PC-9 (cell line): ENCODE measurements at regions not wholly inside any gene's neighbourhood (a gene's known extent, or its start where the extent isn't known, plus 50 kb on each side); places are given as distances from the start of the nearest gene placed in this dataset.

Experiments used
- EZH2 ChIP-seq: fragments of 200-600 bp; sonication (generic); IDR thresholded peaks from 2 replicates; pipeline ENCODE4 v1.8.0; 2017; ENCODE audit warnings: antibody characterized with exemption, low read depth
- TF ChIP-seq, protein P1 (sequence below): fragments of 200-600 bp; sonication (generic); conservative IDR thresholded peaks from 2 replicates; pipeline ENCODE4 v1.6.1; 2017; ENCODE audit warnings: mixed run types, antibody characterized with exemption, mild to moderate bottlenecking, moderate library complexity

DNA sequence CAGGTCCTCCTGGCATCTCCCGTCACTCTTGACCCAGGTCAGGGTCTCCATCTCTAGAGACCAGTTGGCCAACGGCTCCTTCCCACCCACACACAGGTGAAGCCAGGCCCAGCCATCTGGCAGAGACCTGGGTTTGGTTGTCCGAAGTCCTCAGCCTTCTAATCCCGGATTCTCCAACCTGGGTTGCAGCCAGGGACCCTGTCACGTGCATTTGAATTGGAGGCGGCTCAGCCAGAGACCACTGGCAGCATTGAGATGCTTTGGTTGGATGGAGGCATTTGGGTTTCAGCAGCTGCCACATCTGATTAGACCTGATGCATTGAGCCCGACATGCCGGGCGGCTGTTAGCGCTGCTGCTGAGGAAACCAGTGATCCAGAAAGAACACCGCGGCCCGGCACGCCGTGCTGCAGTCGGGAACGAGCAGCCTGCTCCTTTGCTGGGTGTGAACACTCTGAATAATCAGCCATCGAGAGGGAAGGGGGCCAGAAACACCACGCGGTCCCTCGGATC lies 163.2 kb downstream of the BRD1 start:
- TF ChIP-seq, protein P1, sequence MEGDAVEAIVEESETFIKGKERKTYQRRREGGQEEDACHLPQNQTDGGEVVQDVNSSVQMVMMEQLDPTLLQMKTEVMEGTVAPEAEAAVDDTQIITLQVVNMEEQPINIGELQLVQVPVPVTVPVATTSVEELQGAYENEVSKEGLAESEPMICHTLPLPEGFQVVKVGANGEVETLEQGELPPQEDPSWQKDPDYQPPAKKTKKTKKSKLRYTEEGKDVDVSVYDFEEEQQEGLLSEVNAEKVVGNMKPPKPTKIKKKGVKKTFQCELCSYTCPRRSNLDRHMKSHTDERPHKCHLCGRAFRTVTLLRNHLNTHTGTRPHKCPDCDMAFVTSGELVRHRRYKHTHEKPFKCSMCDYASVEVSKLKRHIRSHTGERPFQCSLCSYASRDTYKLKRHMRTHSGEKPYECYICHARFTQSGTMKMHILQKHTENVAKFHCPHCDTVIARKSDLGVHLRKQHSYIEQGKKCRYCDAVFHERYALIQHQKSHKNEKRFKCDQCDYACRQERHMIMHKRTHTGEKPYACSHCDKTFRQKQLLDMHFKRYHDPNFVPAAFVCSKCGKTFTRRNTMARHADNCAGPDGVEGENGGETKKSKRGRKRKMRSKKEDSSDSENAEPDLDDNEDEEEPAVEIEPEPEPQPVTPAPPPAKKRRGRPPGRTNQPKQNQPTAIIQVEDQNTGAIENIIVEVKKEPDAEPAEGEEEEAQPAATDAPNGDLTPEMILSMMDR = no peak
- no peak for TF ChIP-seq EZH2
